H1 (cell line): ENCODE measurements at regions not wholly inside any gene's neighbourhood (a gene's known extent, or its start where the extent isn't known, plus 50 kb on each side); places are given as distances from the start of the nearest gene placed in this dataset.

ENCODE experiments used
- BCL11A ChIP-seq, 2 experiments: IDR thresholded peaks; one replicate each; pipeline ENCODE4 v1.6.1; 2011; ENCODE audit warnings: low read depth in 2 of 2, low read length in 2 of 2, mild to moderate bottlenecking in 2 of 2
- CBX8 ChIP-seq: fragments of 300-800, 300-1000 bp; sonication (generic); IDR thresholded peaks from 2 replicates; pipeline ENCODE4 v1.7.1; 2016; ENCODE audit warnings: low read depth, low read length, borderline replicate concordance
- CHD7 ChIP-seq: fragments of 300-600 bp; sonication (generic); IDR thresholded peaks from 2 replicates; pipeline ENCODE4 v1.7.1; 2012; ENCODE audit warnings: low read length, moderate library complexity, mild to moderate bottlenecking, inconsistent platforms; ENCODE audit not compliant: insufficient replicate concordance
- POLR2AphosphoS5 ChIP-seq: IDR thresholded peaks from 2 replicates; pipeline ENCODE4 v1.6.1; 2011; ENCODE audit warnings: low read depth, low read length
- SIRT6 ChIP-seq: IDR thresholded peaks from one replicate; pipeline ENCODE4 v1.7.1; 2012; ENCODE audit warnings: low read length, inconsistent platforms
- SRF ChIP-seq: IDR thresholded peaks from 2 replicates; pipeline ENCODE4 v1.6.1; 2011; ENCODE audit warnings: mild to moderate bottlenecking, low read depth, low read length, moderate library complexity
- YY1 ChIP-seq: IDR thresholded peaks from 2 replicates; pipeline ENCODE4 v1.6.1; 2011; ENCODE audit warnings: low read depth, mild to moderate bottlenecking, low read length

- no peak for TF ChIP-seq CHD7
- no peak for TF ChIP-seq SIRT6
- TF ChIP-seq BCL11A (IDR thresholded peaks at IDR 0.05; ENCODE audit: low read depth in 2 of 2, low read length in 2 of 2), result no peak
- TF ChIP-seq CBX8, result no peak
- TF ChIP-seq SRF, result no peak
- TF ChIP-seq POLR2AphosphoS5, result no peak
- no peak for TF ChIP-seq YY1
These were observed 433.5 kb downstream of the SATB2 start (continued) for GRCh38 chr2:199024224-199024623.
